ENCODE measurements at regions not wholly inside any gene's neighbourhood (a gene's known extent, or its start where the extent isn't known, plus 50 kb on each side); places are given as distances from the start of the nearest gene placed in this dataset.

DNA sequence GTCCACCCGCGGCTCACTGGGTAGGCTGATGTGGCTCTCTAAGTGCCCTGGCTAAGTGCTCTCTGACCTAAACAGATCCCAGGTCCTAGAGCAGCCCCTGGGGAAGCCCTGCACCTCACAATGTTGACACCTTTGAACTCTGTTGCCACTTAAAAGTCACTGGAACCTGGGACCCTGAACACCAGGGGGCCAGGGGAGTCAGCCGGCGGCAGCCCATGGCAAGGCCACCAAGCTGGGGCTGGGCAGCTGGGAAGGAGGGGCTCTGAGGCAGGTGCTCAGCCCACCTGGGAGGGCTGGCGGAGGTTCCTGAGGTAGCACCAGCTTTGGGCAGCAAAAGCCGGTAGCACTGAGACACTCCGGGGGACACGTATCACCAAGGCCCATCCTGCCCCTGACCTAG is 129.0 kb downstream of the CHSY1 start:
- CTCF ChIA-PET (ENCODE audit: low intra/inter-chr PET ratio): no interaction called here
- ATAC-seq (no peak), FAIRE-seq (no peak), DNase-seq (ENCODE audit: extremely low read depth in 1 of 4, low spot score in 3 of 4) (no peak)
- WGBS (ENCODE audit: insufficient coverage, low coverage, missing lambda C conversion rate): 65% methylated on average over 8 of the region's 8 CpGs
- Histone ChIP-seq H3K79me2 (ENCODE audit: control insufficient read depth, insufficient read depth, low read length) (no peaks in the 10 kb centered on the region), H3K27me3 (ENCODE audit: control insufficient read depth in 2 of 2, insufficient read depth in 2 of 2, low read length in 2 of 2) (no peaks in the 10 kb centered on the region; a peak in 1 of 5 replicates), H2AFZ (ENCODE audit: low read depth, low read length) (no peak overlapping the region), H3K27ac (ENCODE audit: extremely low read depth, low read depth, low read length) (no peak overlapping the region), H3K4me2 (ENCODE audit: insufficient read depth, low read length) (no peak overlapping the region), H4K20me1 (replicated peaks; ENCODE audit: control insufficient read depth, insufficient read depth, low read length) (no peaks in the 10 kb centered on the region; the same call in 1 of the 2 replicates), H3K9me1 (ENCODE audit: control insufficient read depth, insufficient read depth, low read length) (no peaks in the 10 kb centered on the region), H3K9me3 (replicated peaks; ENCODE audit: control insufficient read depth, insufficient read depth, low read depth, low read length) (no peaks in the 10 kb centered on the region), H3K9ac (ENCODE audit: insufficient read depth in 1 of 2, low read depth in 2 of 2, low read length in 2 of 2) (no peak overlapping the region), H3K4me3 (no peak overlapping the region), H3K4me1 (replicated peaks in 1 of 2; ENCODE audit: control insufficient read depth in 2 of 2, insufficient read depth in 2 of 2, low read length in 2 of 2) (peaks cover 5 to 17% of the 10 kb centered on the region in 2 experiments; a peak in 4 of 5 replicates), H3K36me3 (ENCODE audit: control insufficient read depth, insufficient read depth, low read length) (no peaks in the 10 kb centered on the region)
- no TSS peak for BruUV-seq (replicated peaks)
- POLR2A ChIA-PET: interaction anchor here (0.7 kb wide), 1 partner anchor 21 kb away, joined by 3 read pairs; no protein-coding TSS in a partner anchor
- in situ Hi-C loops (cut with MboI) (no loop called here), intact Hi-C loops (cut with micrococcal nuclease) (no loop called here)
- TF ChIP-seq TFAM (CRISPR knock-in tag; conservative IDR thresholded peaks at IDR 0.05) (no peak), HDAC1 (IDR thresholded peaks at IDR 0.05) (no peak), MTA2 (IDR thresholded peaks at IDR 0.05; ENCODE audit: low read depth) (no peak), ZNF253 (CRISPR knock-in tag; conservative IDR thresholded peaks at IDR 0.05) (no peak), PRMT5 (CRISPR knock-in tag; IDR thresholded peaks at IDR 0.05) (no peak), PTRF (tag; IDR thresholded peaks at IDR 0.05) (no peak), MED1 (CRISPR knock-in tag; IDR thresholded peaks at IDR 0.05; ENCODE audit: borderline replicate concordance) (no peak), ELF2 (CRISPR knock-in tag; IDR thresholded peaks at IDR 0.05) (no peak)
- TF ChIP-seq, protein P1, sequence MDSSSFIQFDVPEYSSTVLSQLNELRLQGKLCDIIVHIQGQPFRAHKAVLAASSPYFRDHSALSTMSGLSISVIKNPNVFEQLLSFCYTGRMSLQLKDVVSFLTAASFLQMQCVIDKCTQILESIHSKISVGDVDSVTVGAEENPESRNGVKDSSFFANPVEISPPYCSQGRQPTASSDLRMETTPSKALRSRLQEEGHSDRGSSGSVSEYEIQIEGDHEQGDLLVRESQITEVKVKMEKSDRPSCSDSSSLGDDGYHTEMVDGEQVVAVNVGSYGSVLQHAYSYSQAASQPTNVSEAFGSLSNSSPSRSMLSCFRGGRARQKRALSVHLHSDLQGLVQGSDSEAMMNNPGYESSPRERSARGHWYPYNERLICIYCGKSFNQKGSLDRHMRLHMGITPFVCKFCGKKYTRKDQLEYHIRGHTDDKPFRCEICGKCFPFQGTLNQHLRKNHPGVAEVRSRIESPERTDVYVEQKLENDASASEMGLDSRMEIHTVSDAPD (CRISPR knock-in tag; IDR thresholded peaks at IDR 0.05): no peak
- TF ChIP-seq, protein P2, sequence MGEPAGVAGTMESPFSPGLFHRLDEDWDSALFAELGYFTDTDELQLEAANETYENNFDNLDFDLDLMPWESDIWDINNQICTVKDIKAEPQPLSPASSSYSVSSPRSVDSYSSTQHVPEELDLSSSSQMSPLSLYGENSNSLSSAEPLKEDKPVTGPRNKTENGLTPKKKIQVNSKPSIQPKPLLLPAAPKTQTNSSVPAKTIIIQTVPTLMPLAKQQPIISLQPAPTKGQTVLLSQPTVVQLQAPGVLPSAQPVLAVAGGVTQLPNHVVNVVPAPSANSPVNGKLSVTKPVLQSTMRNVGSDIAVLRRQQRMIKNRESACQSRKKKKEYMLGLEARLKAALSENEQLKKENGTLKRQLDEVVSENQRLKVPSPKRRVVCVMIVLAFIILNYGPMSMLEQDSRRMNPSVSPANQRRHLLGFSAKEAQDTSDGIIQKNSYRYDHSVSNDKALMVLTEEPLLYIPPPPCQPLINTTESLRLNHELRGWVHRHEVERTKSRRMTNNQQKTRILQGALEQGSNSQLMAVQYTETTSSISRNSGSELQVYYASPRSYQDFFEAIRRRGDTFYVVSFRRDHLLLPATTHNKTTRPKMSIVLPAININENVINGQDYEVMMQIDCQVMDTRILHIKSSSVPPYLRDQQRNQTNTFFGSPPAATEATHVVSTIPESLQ (CRISPR knock-in tag; IDR thresholded peaks at IDR 0.05): no peak
- TF ChIP-seq, protein P3, sequence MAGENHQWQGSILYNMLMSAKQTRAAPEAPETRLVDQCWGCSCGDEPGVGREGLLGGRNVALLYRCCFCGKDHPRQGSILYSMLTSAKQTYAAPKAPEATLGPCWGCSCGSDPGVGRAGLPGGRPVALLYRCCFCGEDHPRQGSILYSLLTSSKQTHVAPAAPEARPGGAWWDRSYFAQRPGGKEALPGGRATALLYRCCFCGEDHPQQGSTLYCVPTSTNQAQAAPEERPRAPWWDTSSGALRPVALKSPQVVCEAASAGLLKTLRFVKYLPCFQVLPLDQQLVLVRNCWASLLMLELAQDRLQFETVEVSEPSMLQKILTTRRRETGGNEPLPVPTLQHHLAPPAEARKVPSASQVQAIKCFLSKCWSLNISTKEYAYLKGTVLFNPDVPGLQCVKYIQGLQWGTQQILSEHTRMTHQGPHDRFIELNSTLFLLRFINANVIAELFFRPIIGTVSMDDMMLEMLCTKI (IDR thresholded peaks at IDR 0.05; ENCODE audit: partially characterized antibody): no peak
- TF ChIP-seq, protein P4, sequence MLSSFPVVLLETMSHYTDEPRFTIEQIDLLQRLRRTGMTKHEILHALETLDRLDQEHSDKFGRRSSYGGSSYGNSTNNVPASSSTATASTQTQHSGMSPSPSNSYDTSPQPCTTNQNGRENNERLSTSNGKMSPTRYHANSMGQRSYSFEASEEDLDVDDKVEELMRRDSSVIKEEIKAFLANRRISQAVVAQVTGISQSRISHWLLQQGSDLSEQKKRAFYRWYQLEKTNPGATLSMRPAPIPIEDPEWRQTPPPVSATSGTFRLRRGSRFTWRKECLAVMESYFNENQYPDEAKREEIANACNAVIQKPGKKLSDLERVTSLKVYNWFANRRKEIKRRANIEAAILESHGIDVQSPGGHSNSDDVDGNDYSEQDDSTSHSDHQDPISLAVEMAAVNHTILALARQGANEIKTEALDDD (IDR thresholded peaks at IDR 0.05): no peak
- TF ChIP-seq, protein P5, sequence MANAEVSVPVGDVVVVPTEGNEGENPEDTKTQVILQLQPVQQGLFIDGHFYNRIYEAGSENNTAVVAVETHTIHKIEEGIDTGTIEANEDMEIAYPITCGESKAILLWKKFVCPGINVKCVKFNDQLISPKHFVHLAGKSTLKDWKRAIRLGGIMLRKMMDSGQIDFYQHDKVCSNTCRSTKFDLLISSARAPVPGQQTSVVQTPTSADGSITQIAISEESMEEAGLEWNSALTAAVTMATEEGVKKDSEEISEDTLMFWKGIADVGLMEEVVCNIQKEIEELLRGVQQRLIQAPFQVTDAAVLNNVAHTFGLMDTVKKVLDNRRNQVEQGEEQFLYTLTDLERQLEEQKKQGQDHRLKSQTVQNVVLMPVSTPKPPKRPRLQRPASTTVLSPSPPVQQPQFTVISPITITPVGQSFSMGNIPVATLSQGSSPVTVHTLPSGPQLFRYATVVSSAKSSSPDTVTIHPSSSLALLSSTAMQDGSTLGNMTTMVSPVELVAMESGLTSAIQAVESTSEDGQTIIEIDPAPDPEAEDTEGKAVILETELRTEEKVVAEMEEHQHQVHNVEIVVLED (CRISPR knock-in tag; IDR thresholded peaks at IDR 0.05): no peak
- TF ChIP-seq, protein P6, sequence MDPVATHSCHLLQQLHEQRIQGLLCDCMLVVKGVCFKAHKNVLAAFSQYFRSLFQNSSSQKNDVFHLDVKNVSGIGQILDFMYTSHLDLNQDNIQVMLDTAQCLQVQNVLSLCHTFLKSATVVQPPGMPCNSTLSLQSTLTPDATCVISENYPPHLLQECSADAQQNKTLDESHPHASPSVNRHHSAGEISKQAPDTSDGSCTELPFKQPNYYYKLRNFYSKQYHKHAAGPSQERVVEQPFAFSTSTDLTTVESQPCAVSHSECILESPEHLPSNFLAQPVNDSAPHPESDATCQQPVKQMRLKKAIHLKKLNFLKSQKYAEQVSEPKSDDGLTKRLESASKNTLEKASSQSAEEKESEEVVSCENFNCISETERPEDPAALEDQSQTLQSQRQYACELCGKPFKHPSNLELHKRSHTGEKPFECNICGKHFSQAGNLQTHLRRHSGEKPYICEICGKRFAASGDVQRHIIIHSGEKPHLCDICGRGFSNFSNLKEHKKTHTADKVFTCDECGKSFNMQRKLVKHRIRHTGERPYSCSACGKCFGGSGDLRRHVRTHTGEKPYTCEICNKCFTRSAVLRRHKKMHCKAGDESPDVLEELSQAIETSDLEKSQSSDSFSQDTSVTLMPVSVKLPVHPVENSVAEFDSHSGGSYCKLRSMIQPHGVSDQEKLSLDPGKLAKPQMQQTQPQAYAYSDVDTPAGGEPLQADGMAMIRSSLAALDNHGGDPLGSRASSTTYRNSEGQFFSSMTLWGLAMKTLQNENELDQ (CRISPR knock-in tag; IDR thresholded peaks at IDR 0.05; ENCODE audit: borderline replicate concordance): no peak
